DMS114 treated with DMSO at 0.1 percent for 48 hours (cell line): ENCODE measurements at regions not wholly inside any gene's neighbourhood (a gene's known extent, or its start where the extent isn't known, plus 50 kb on each side); places are given as distances from the start of the nearest gene placed in this dataset.

Experiments used
- DNase-seq: peaks from one replicate; lab custom pipeline; 2025; ENCODE audit not compliant: unreplicated experiment; lab: John Stamatoyannopoulos, UW

DNA sequence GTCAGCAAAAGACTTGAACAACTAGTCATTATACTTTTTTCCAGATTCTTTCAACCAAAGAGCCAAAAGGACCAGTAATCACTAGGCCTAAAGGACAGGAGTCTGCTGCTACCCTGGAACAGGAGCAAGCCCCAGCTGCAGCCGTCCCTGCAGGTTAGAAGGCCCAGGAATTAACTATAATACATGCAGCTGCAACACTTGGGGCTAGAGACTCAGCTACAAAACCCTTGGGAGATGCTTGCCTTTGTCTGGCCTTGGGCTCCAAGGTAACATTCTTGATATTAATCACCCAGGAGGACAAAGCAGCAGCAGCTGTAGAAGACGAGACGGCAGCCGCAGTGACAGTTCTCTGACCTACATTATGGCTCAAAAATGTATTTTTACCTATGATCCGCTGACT is 841.2 kb upstream of the ADGRL4 start:
- DNase-seq = no peak

DNA sequence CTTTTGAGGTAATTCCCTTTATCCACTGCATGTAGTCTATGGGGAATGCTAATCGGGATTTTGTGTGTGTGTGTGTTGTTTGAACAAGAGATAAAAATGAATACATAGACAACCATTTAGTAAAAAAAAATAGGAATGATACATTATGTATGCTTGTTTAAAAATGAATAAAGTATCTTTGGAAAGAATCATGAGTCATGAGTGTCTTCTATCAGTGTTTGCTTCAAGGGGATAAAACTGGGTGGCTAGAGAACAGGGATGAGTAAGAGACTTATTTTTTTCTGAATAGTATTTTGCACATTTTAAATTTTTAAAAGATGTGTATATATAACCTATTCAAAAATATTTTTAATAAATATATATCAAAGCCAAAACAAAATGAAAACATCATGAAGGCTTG is 839.4 kb upstream of the ADGRL4 start:
- no peak for DNase-seq

DNA sequence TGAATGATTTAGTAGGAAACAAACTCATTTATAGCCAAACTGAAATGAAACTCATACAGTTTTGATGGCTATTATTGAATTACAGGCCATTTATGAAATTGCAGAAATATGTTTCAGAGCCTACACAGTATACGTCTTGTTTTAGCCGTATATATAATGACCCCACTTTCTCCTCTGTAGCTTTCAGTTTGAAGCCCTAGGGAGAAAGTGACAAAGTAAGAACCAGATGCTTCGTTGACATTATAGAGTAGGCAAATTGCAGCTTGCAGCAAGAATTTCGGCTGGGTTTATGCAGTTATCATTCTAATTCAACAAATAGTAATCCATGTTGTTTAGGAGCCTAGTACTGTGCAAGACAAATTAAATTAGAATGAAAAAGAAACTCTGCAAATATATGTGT is 836.3 kb upstream of the ADGRL4 start:
- no peak for DNase-seq

DNA sequence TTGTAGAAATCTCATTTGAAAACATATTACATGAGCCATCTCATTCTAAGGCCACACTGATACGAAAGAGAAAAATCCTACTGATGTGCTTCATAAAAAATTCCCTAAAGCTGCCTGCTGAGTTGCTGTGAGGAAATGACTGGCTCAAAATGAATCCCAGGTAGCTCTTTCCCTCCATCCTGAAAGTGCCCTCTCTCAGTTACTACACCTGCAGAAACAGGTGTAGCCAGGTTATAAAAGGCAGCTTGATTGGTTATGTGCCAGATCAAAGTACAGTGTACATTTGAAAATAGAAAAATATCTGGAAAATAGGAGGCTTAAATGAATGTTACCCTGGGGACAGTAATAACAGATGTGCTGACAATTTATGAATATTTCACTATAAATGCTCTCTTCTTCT is 833.4 kb upstream of the ADGRL4 start:
- DNase-seq = no peak

DNA sequence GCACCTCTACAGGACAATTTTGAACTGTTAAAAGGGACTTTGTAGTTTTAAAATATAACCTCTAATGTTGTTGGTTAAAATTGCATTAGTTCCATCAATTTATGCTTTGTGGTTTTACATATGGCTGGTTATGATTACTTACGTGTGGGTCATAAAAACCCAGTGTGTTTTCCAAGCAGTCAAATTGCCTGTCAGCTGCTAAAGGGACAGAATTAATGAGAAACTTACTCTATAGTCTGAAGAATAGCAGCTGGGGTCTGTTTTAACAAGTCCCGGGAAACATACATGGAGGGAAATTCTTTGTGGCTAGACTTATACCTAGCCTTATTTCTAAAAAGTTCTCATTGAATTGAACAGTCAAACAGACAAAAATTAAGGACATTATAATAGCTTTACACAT is 820.9 kb upstream of the ADGRL4 start:
- no peak for DNase-seq

DNA sequence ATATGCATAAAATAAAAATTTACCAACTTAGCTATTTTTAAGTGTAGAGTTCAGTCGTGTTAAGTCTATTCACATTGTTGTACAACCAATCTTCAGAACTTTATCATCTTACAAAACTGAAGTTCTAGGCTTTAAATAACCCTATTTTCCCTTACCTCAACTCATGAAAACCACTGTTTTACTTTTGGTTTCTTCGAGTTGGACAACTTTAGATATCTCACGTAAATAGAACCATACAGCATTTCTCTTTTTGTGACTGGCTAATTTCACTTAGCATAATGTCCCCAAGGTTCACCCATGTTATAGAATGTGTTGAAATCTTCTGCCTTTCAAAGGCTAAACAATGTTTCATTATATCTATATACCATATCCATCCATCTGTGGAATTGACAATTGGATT is 819.0 kb upstream of the ADGRL4 start:
- DNase-seq = no peak

DNA sequence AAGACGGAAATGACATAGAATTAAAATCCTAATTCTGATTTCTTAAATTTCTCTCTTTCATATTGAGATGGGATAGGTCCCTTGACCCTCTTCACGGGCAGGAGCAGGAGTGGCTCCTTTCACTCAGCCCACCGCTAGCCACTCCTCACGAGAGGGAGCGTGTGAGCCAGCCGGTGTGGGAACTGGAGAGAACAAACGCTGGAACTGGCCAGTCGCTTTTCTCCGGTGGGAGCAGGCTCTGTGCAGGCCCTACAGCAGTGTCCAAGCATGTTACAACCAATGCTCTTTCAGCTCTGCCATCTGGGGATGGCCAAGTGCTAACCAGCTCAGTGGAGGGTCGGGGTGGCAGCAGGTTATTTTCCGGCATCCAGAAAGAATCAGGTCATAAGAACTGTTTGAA is 815.5 kb upstream of the ADGRL4 start:
- no peak for DNase-seq

DNA sequence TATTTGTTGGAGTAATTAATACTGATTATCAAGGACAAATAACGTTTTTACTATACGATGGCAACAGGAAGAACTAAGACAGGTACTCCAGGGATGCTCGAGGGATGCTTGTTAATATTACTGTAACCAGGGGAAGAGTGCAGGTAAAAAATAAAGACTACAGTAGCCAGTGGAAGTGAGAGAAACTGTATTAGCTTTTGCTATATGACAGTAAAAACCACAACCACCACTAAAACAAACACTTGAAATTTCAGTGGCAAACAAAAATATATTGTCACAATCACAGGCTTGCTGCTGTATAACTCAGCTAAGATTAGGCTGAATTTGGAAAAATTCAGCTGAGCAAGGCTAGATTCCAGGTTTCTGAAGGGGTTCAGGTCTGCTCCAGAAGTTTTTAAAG is 812.6 kb upstream of the ADGRL4 start:
- no peak for DNase-seq

DNA sequence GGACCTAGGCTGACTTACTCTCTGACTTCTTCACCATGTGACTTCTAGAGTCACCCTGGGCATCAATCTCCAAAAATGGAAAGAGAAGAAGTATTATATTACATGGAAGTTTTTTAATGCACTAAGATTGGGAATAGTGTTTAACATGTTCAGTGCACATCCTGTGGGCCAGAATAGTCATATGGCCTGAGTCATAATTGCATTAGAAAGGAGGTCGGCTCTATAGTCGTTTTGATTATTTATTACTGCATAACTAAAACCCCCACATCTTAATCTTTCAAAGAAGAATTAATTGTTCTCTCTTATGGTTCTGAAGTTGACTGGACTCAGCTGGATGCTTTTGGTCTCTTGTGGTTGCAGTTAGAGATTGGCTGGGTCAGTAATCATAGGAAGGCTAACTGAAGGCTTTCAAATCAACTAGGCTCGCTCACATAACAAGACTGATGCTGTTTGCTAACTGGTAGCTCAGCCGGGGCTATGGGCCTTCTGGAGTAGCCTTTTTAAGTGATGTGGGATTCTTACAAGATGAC is 810.6 kb upstream of the ADGRL4 start:
- DNase-seq = no peak

DNA sequence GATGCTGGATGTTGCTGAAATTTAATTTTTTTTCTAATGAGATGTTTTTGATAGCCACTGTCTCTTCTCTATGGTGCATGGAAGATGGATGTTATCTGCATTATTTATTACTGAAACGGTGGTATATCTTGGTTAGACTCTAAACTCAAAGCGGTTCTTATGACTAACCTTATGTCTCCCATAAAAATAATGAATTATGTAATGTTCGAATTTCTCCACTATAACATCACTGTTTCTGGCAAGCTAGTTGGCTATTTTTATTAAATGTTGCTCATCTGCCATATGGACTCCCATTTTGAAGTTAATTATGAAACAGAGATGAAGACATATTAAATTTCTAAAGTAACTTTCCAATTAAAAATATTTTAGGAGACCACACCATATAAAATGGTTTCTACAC is 808.6 kb upstream of the ADGRL4 start:
- no peak for DNase-seq

DNA sequence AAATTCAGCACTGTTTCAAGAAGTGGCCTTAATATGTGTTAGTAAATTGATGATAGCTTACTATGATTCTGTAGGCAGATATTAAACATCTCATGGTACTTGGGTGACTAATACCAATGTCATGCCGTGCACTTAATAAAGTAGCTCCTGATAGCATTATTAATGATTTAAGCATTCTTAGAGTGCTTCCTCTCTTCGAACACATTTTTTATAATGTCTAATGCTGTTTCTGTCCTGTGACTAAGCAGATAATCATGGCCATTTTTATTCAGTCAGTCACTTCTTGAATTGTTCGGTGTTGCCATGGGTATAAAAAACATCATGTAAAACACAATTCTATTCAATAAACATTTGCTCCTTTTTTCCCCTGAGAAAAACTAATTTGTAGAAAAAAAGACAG is 804.6 kb upstream of the ADGRL4 start:
- DNase-seq = no peak

DNA sequence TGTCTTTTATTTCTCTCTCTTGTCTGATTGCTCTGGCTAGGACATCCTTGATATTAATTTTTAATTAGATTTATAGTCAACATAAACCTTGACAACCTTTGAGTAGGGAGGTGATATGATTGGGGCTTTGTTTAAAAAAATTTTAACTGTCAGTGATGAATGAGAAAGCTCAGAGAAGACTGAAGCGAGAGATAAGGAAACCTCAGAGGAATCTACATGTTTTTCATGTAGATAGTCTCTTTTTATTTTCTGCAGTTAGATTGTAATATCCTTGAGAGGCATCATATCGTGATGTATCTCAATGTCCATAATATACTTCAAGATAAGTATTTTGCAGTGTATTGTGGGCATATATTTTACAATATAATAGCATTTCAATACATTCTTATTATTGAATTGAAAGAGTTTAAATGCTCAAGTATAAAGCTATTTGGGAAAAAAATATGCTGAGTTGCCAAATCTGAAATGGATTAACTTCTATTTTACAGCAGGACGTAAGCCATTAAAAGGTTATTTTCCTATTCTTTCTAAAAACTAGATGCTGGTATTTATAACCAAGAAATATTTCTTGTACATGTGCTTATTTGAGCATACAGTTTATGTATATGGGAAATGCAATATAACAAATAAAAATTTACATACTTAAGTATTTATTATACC is 802.4 kb upstream of the ADGRL4 start:
- DNase-seq = no peak

DNA sequence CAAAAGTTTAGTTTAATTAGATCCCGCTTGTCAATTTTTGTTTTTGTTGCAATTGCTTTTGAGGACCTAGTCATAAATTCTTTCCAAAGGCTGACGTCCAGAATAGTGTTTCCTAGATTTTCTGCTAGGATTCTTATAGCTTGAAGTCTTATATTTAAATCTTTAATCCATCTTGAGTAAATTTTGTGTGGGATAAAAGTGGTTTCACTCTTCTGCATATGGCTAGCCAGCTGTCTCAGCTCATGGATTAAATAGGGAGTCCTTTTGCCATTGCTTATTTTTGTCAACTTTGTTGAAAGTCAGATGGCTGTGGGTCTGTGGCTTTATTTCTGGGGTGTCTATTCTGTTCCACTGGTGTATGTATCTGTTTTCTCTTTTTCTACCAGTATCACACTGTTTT is 801.3 kb upstream of the ADGRL4 start:
- no peak for DNase-seq

DNA sequence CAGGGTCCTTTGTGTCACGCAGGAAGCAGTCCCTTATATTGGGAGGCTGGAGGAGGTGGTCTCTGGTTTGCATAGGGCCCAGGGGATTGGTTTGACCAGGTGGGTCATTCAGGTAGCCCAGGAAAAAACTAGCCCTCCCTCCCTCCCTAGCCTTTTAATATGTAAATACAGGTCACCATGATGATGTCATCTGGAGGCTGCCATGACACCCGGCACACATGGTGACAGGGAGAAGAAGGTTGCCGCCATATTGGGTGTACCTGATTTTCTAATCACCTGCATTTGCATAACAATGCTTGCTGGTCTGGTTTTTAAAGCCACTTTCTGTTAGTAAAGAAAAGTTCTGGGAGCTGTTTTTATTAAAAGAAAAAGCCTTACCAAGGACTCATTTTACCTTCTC is 791.0 kb upstream of the ADGRL4 start:
- DNase-seq = no peak

DNA sequence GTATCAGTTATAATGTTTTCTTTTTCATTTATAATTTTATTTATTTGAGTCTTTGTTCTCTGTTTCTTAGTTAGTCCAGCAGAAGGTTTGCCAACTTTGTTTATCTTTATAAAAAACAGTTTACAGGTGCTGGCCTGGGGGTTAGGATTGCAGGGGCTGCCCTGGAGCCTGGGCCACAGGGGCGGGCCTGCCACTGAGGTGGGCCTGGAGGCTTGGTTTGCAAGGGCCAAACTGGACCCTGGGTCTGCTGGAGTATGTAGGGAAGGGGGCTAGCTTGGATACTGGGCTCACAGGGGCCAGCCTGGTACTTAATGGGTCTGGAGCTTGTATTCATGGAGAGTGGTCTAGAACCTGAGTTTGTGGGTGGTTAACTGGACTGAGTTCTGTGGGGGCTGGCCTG is 789.9 kb upstream of the ADGRL4 start:
- no peak for DNase-seq

DNA sequence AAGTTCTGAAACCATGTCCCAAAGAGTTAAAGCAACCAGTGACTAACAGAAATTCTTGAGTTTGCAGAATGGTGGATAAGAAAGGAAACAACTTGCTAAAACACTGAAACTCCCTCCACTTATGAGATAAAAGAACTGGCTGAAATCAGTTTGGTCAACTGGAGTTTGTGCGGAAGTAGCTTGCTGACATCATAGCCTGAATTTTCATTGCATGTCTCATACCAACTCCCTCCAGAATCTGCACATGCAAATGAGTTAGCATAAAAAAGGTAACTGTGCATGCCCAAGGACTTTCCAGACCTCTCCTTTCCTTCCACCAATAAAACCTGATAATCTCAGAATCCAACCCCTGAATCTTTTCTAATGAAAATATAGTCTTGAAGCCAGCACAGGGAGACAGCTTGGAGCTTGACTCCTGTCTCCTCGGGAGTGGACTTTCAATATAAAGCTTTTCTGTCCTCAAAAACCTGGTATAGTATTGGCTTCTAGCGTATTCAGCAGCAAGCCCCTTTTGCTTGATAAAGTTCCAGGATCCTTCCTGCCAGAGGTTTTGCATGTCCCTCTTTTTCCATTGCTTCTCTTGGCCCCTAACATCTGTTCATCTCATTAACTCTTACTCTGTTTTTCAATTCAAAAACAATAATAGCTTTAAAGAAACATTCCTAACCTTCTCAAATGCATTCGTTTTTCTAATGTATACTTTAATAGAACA is 785.8 kb upstream of the ADGRL4 start:
- DNase-seq = no peak

DNA sequence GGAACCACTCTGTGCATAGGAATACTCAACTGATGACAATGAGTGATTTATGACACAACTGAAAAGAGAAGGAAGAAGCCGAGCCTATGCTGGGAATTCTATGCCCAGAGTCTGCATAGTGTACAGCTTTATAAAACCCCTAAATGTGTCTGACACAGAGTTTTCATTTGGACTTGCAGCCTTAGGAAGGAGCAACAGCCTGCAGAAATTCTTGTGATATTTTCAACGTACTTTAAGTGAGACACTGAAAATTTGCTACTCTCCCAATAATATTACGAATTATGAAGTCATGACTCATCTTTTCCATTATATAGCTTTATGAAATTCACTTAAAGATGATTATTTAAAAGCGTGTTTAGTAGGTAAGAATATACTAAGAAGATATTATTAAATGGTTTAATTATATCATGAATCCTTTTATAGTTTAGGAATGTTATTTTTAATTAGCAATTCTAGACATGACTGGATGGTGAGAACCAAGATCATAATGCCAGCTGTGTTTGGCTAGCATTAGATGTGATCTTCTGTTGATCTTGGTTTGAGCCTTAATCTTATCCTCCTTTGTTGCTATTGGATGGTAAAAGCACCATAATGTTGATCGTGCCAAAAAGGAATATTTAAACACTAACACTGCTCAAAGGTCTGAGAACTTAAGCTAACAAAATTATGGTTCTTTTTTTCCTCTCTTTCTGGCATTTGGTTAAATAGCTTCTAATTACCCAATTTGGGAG is 785.1 kb upstream of the ADGRL4 start:
- DNase-seq = no peak

DNA sequence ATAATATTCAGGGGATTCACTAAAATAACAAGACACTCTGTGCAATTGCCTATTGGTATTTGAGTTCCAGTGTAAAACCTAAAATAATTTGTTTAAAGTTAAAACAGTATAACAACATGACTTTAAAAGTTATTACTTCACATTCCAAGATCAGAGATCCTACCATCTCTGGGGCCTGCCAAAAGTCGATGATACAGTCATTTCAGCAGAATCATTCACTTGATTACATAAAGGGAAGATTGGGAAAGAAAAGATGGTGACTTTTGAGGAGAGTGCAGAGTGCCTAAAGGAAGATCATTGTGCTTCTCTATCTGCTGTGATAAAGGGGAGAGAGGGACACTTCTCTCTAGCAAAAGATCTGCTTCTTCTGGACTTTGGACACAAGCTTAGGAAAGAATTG is 784.4 kb upstream of the ADGRL4 start:
- no peak for DNase-seq

DNA sequence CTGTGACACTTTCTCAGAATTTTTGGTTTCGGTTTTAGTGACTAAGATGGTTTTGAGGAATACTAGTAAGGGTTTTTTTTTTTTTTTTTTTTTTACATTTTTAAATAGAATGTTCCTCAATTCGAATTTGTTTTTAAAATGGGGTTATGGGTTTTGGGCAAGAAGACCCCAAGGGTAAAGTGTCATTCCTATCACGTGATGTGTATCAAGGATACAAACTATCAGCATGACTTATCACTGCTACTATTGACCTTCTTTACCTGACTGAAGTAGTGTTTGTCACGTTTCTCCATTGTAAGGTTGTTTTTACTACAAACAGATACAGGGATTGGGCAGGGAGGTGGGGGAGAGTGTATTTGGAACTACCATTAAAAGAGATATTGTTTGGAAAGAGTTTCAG is 781.1 kb upstream of the ADGRL4 start:
- DNase-seq = no peak

DNA sequence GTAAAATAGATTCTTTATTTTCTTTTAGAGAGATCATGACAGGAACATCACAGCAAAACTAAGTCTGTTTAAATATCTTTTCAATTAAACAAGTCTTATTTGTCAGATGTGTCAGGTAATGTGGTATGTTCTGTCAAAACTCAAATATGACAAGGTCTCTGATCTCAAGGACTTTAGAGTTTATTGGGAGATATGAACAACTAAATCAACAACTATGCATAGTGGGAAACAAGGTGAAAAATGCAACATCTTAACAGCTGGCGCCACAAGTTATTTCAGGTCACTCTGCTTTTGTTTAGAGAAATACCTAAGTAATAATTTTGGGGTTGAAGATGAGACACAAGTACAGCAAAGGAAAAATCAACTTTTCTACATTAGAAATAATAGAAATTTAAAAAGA is 779.4 kb upstream of the ADGRL4 start:
- no peak for DNase-seq

DNA sequence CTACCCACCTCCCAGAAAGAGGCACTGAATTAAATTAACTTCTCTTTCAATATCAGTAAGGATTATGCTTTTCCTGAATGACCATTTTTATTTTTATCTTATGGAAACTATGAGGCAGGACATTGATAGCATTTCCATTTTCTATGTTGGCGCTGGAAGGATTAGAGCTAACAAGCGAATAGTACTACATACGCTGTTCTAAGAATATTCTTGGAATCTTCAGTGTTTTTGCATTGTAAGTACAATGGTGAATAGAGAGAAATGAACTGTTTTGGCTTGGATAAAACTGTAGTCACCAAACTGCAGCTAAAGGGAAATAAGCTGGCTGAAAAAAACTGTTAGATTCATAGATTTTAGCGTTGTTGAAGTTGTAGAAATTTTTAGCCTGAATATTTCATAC is 779.0 kb upstream of the ADGRL4 start:
- no peak for DNase-seq

DNA sequence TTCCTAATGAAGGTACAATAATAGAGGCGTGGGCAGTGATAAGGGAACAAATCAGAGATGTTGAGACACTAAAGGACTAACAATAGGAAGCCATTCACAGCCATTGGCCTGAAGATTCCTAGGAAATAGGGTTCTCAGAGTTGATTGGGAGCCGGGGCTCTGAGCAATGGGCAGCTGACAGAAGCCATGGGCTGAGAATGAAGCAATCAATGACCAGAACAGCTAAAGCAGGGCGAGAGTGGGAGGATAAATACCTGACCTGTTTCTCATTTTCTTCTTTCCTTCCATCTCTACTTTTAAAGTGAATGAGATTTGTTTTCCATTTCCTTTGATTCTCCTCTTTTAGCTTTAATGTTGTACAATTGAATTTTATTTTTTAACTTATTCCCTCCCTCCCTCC is 774.7 kb upstream of the ADGRL4 start:
- no peak for DNase-seq
